Spleen (tissue), 7 donors: ENCODE measurements at regions not wholly inside any gene's neighbourhood (a gene's known extent, or its start where the extent isn't known, plus 50 kb on each side); places are given as distances from the start of the nearest gene placed in this dataset.

ENCODE experiments used
- CTCF ChIP-seq, 11 experiments: fragments of 200-600 bp in 7 of 11; fragments of 450-650 bp in 4 of 11; sonication (generic) in 4 of 11; IDR thresholded peaks in 8 of 11; conservative IDR thresholded peaks in 3 of 11; 1 replicate in 7 of 11; 2 replicates in 4 of 11; pipeline versions ENCODE4 v1.4.0 to v1.8.0; 2016 to 2021; ENCODE audit warnings: antibody characterized with exemption in 11 of 11, inconsistent platforms in 4 of 11, mild to moderate bottlenecking in 1 of 11
- POLR2A ChIP-seq, 3 donors: fragments of 450-650 bp; IDR thresholded peaks; one replicate each; pipeline ENCODE4 v1.5.1; 2017; ENCODE audit warnings: antibody characterized with exemption in 3 of 3, mild to moderate bottlenecking in 1 of 3
- POLR2AphosphoS5 ChIP-seq, 3 donors: sonication (generic); formaldehyde crosslinking; IDR thresholded peaks; one replicate each; pipeline ENCODE4 v1.5.1; 2017; ENCODE audit warnings: antibody characterized with exemption in 3 of 3
- donor health status: DM: no; HTN: no; CAD: no; lungs with moderate emphysema.
- donor health status: DM: no; HTN: no; CAD: no.
- donor health status: DM: no; HTN: no; CAD: no.

DNA sequence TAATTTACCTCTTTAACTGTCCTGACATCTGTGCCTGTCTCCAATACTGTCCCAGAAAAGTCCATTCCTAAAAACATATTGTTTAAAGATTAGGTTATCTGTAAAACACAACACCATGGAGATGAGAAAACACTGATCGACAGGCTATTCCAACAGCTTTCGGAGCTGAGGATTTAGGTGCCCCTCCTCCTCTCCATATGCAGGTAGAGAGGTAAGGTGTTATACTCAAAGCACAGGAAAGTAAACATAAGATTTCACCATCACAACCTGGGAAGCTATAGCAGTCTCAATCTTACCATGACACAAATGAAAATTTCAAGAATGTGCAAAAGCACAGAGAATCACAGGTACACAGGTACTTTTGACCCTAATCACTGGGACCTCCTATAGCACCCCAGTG is 60.9 kb upstream of the RASAL2 start:
- no peak for TF ChIP-seq CTCF (IDR thresholded peaks at IDR 0.05 in 8 of 11, conservative IDR thresholded peaks at IDR 0.05 in 3 of 11)
- TF ChIP-seq POLR2AphosphoS5 (IDR thresholded peaks at IDR 0.05) = no peak
- no peak for TF ChIP-seq POLR2A (IDR thresholded peaks at IDR 0.05)
